RWPE1 (cell line): ENCODE measurements at regions not wholly inside any gene's neighbourhood (a gene's known extent, or its start where the extent isn't known, plus 50 kb on each side); places are given as distances from the start of the nearest gene placed in this dataset.

Experiments used
- CTCF ChIA-PET: fragments of 350-600 bp; sonication (Branson Sonifier 250); formaldehyde crosslinking; extraction: SDS; loops from one replicate; lab custom pipeline; 2021; lab: Yijun Ruan, JAX
- POLR2A ChIA-PET: fragments of 400-600 bp; formaldehyde crosslinking; extraction: SDS; loops from one replicate; lab custom pipeline; 2020; ENCODE audit warnings: antibody characterized with exemption; ENCODE audit not compliant: low non-redundant PET; lab: Yijun Ruan, JAX
- DNase-seq: peaks from one replicate; pipeline ENCODE4 v3.0.0; 2012; ENCODE audit warnings: low spot score
- H3K27ac ChIP-seq: fragments of 450-650 bp; 2 replicates; pipeline ENCODE4 v1.5.1; 2017
- TF ChIP-seq, protein P1 (sequence below): fragments of 450-650 bp; conservative IDR thresholded peaks from 2 replicates; pipeline ENCODE4 v1.5.1; 2017; ENCODE audit warnings: low read depth, mild to moderate bottlenecking

DNA sequence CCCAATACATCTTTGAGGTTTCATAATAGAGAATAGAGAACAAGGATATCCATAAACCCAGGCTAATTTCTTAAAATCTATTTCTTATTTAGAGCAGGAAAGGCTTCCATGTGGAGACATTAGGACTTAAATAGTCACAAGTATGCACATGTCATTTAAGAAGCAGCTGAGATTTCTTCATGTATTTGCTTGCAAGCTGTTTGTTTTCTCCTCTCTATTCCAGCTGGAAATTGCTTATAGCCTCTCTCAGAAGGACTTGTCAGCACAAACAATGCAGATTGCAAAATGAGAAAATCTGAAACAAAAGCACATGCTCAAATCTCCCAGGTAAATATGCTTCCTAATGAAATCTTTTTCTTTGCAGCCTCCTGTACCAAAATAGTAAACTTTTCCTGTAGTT is 1473.1 kb downstream of the CDH8 start:
- no peak for DNase-seq
- no peak overlapping the region for H3K27ac ChIP-seq
- TF ChIP-seq, protein P1, sequence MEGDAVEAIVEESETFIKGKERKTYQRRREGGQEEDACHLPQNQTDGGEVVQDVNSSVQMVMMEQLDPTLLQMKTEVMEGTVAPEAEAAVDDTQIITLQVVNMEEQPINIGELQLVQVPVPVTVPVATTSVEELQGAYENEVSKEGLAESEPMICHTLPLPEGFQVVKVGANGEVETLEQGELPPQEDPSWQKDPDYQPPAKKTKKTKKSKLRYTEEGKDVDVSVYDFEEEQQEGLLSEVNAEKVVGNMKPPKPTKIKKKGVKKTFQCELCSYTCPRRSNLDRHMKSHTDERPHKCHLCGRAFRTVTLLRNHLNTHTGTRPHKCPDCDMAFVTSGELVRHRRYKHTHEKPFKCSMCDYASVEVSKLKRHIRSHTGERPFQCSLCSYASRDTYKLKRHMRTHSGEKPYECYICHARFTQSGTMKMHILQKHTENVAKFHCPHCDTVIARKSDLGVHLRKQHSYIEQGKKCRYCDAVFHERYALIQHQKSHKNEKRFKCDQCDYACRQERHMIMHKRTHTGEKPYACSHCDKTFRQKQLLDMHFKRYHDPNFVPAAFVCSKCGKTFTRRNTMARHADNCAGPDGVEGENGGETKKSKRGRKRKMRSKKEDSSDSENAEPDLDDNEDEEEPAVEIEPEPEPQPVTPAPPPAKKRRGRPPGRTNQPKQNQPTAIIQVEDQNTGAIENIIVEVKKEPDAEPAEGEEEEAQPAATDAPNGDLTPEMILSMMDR: no peak
- ChIA-PET POLR2A (no interaction called here), CTCF (no interaction called here)

DNA sequence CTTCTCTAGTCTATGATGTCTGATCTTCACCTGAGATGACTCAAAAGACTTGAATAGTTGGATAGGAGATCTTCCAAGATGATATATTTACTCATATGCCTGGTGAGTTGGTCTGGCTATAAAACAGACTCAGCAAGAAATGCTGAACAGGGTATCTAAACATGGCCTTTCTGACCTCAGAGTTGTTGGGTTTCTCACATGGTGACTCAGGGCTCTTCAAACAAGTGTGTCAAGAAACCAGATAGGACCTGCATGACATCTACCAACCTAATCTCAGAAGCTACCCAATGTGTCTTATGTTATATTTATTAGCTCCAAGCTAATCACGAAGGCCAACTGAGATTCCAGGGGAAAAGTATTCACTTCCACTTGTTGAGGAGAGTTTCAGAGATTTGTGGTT is 1477.3 kb downstream of the CDH8 start:
- TF ChIP-seq, protein P1: no peak
- H3K27ac ChIP-seq: no peak overlapping the region
- DNase-seq: no peak
- ChIA-PET CTCF (no interaction called here), POLR2A (no interaction called here)

DNA sequence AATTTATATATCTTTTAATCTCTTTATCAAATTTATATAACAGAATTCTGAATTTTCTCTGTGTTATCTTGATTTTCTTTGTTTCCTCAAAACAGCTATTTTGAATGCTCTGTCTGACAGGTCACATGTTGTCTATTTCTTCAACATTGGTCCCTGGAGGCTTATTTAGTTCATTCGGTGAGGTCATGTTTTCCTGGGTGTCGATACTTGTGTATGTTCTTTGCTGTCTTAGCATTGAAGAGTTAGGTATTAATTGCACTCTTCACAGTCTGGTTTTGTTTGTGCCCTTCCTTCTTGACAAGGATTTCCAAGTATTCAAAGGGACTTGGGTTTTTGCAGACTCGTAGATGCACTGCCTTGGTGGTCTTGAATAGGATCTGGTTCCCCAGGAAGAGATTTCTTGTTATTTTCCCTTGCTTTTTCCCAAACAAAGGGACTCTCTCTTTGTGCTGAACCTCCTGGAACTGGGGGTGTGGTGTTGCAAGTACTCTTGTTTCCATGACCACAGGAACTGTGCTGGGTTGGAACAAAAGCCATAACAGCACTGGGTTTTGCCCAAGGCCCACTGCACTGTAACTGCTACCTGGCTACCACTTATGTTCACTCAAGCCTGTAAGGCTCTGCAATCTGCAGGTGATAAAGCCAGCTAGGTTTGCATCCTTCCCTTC is 1483.0 kb downstream of the CDH8 start:
- H3K27ac ChIP-seq: no peak overlapping the region
- ChIA-PET CTCF (no interaction called here), POLR2A (no interaction called here)
- no peak for DNase-seq
- TF ChIP-seq, protein P1: no peak

DNA sequence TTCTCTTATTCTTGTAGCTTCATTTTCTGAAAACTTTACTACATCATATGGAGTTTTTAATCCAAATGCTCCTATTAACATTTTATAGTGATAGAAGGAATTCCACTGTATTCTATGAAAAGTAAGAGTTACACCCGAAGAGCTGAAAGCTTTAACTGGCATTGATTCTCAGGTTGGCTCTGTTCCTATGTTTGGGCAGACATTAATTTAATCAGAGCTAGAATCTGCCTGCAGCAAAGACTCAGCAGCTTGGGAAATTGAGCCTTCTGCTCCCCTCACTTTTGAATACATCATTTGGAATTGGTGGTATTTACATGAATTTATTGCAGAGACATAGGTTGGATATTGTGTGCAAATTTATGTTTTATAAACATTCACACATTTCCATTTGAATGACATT is 1494.7 kb downstream of the CDH8 start:
- POLR2A ChIA-PET: no interaction called here
- TF ChIP-seq, protein P1: no peak
- CTCF ChIA-PET: no interaction called here
- H3K27ac ChIP-seq: no peak overlapping the region
- DNase-seq: no peak

DNA sequence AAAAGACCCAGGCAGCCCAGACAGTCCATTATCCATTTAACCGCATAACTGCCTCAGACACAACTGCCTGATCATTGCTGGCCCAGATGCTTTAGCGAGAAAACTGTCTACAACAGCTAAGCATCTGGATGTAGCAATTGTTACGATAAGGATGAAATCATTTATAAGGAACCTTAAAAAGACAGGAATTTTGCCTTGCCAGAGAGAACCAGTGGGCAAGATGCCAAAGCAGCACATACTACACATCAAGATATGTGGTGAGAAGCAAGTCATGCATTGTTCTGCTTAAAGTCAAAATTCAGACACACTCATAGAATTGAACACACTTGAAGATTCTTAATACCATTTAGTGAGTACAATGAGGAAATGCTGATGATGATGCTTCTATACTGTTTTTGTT is 1525.3 kb downstream of the CDH8 start:
- POLR2A ChIA-PET: no interaction called here
- no peak overlapping the region for H3K27ac ChIP-seq
- TF ChIP-seq, protein P1: no peak
- no peak for DNase-seq
- CTCF ChIA-PET: no interaction called here

DNA sequence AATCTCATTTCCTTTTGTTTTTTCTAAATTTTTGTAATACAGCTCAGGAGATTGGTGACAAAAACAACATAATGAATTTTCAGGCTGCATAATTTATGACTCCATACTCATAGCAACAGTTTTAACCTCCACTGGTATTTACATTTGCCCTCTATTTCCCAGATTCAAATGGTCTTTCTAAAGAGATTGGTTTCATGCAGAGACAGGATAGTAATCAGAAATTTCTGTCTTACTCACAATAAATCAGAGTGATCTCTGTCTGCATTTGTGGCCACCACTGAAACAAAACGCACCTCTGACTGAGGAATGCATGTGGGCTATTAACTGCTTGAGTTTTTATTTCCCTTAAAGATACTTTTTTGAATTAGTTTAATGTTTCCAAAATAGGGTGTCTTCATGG is 1526.0 kb downstream of the CDH8 start:
- ChIA-PET CTCF (no interaction called here), POLR2A (no interaction called here)
- TF ChIP-seq, protein P1: no peak
- DNase-seq: no peak
- H3K27ac ChIP-seq: no peak overlapping the region

DNA sequence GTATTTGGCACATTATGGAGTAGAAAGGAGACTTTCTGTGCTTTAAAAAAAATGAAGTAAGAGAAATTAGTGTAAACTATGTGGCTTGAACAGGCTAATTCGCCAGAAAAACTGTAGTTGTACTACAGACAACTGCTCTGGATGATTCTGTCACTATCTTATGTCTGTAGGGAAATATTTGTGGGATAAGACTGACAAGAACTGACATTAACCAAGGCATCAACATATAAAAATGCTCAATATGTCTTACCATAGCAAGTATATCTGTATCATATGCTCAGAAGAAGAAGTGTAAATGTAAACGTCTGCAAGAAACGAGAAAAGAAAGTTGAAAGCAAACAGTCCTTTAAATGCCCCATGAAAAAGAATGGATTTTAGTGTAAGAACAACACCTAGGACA is 1545.0 kb downstream of the CDH8 start:
- TF ChIP-seq, protein P1: no peak
- no peak overlapping the region for H3K27ac ChIP-seq
- POLR2A ChIA-PET: no interaction called here
- CTCF ChIA-PET: no interaction called here
- DNase-seq: no peak
